ENCODE measurements at regions not wholly inside any gene's neighbourhood (a gene's known extent, or its start where the extent isn't known, plus 50 kb on each side); places are given as distances from the start of the nearest gene placed in this dataset.

GRCh38 chr1:192053531-192053971, 104.7 kb upstream of the RGS18 start:
- Mint-ChIP-seq H3K36me3 (no peaks in the 10 kb centered on the region), H3K4me1 (no peaks in the 10 kb centered on the region), H3K27me3 (no peaks in the 10 kb centered on the region), H3K27ac (no peak overlapping the region), H3K4me3 (no peak overlapping the region), H3K9me3 (peaks cover 0 to under 1% (median 0%) of the 10 kb centered on the region in 11 donors)
- DNase-seq (no peak), ATAC-seq (no peak)
- ChIA-PET CTCF (no interaction called here), POLR2A (no interaction called here)
- Histone ChIP-seq H3K27me3 (ENCODE audit: control insufficient read depth in 2 of 2, insufficient read depth in 2 of 2, low read length in 2 of 2) (no peaks in the 10 kb centered on the region), H3K4me1 (ENCODE audit: control insufficient read depth in 2 of 2, insufficient read depth in 2 of 2, low read length in 2 of 2) (no peaks in the 10 kb centered on the region), H3K36me3 (ENCODE audit: control insufficient read depth in 2 of 3, insufficient read depth in 3 of 3, low read length in 3 of 3) (no peaks in the 10 kb centered on the region), H3K4me3 (ENCODE audit: low read length) (no peak overlapping the region), H3K27ac (ENCODE audit: low read depth, low read length) (no peak overlapping the region), H3K9me3 (ENCODE audit: control insufficient read depth in 2 of 3, low read length in 3 of 3) (no peaks in the 10 kb centered on the region)
- intact Hi-C loops (cut with micrococcal nuclease), result no loop called here

- H3K4me3 ChIP-seq (ENCODE audit: low read length), result no peak overlapping the region
- H3K27me3 ChIP-seq (ENCODE audit: control insufficient read depth in 2 of 2, insufficient read depth in 2 of 2, low read length in 2 of 2), result no peaks in the 10 kb centered on the region
- no peaks in the 10 kb centered on the region for H3K9me3 ChIP-seq (ENCODE audit: control insufficient read depth in 2 of 3, low read length in 3 of 3)
- intact Hi-C loops (cut with micrococcal nuclease), result no loop called here
- ChIA-PET CTCF (interaction anchor here (0.5 kb wide), 1 partner anchor 11 kb away, joined by 3 read pairs; no protein-coding TSS in a partner anchor), POLR2A (no interaction called here)
- Mint-ChIP-seq H3K4me3 (no peak overlapping the region), H3K27ac (no peak overlapping the region), H3K36me3 (no peaks in the 10 kb centered on the region), H3K4me1 (no peaks in the 10 kb centered on the region), H3K9me3 (no peaks in the 10 kb centered on the region), H3K27me3 (no peaks in the 10 kb centered on the region)
- no peak overlapping the region for H3K27ac ChIP-seq (ENCODE audit: low read depth, low read length)
- DNase-seq, result no peak
- no peaks in the 10 kb centered on the region for H3K36me3 ChIP-seq (ENCODE audit: control insufficient read depth in 2 of 3, insufficient read depth in 3 of 3, low read length in 3 of 3)
- no peaks in the 10 kb centered on the region for H3K4me1 ChIP-seq (ENCODE audit: control insufficient read depth in 2 of 2, insufficient read depth in 2 of 2, low read length in 2 of 2)
- ATAC-seq, result no peak
Observed at GRCh38 chr1:192057766-192058165, 100.5 kb upstream of the RGS18 start.

- ChIA-PET POLR2A (no interaction called here), CTCF (no interaction called here)
- Mint-ChIP-seq H3K36me3 (no peaks in the 10 kb centered on the region), H3K27ac (no peak overlapping the region), H3K9me3 (peaks cover 0 to 2% (median 0%) of the 10 kb centered on the region in 11 donors), H3K4me3 (no peak overlapping the region), H3K4me1 (no peaks in the 10 kb centered on the region), H3K27me3 (no peaks in the 10 kb centered on the region)
- H3K36me3 ChIP-seq (ENCODE audit: control insufficient read depth in 2 of 3, insufficient read depth in 3 of 3, low read length in 3 of 3), result no peaks in the 10 kb centered on the region
- H3K4me1 ChIP-seq (ENCODE audit: control insufficient read depth in 2 of 2, insufficient read depth in 2 of 2, low read length in 2 of 2), result no peaks in the 10 kb centered on the region
- H3K4me3 ChIP-seq (ENCODE audit: low read length), result no peak overlapping the region
- H3K27ac ChIP-seq (ENCODE audit: low read depth, low read length), result no peak overlapping the region
- ATAC-seq (no peak), DNase-seq (no peak)
- intact Hi-C loops (cut with micrococcal nuclease), result no loop called here
- H3K9me3 ChIP-seq (ENCODE audit: control insufficient read depth in 2 of 3, low read length in 3 of 3), result no peaks in the 10 kb centered on the region
- no peaks in the 10 kb centered on the region for H3K27me3 ChIP-seq (ENCODE audit: control insufficient read depth in 2 of 2, insufficient read depth in 2 of 2, low read length in 2 of 2)
Observed at GRCh38 chr1:192059407-192059806, 98.9 kb upstream of the RGS18 start.

- H3K4me3 Mint-ChIP-seq, result no peak overlapping the region
- DNase-seq (no peak), ATAC-seq (no peak)
- H3K36me3 Mint-ChIP-seq, result no peaks in the 10 kb centered on the region
- ChIA-PET POLR2A (no interaction called here), CTCF (no interaction called here)
- Histone ChIP-seq H3K27ac (ENCODE audit: low read depth, low read length) (no peak overlapping the region), H3K4me1 (ENCODE audit: control insufficient read depth in 2 of 2, insufficient read depth in 2 of 2, low read length in 2 of 2) (no peaks in the 10 kb centered on the region), H3K27me3 (ENCODE audit: control insufficient read depth in 2 of 2, insufficient read depth in 2 of 2, low read length in 2 of 2) (no peaks in the 10 kb centered on the region), H3K36me3 (ENCODE audit: control insufficient read depth in 2 of 3, insufficient read depth in 3 of 3, low read length in 3 of 3) (no peaks in the 10 kb centered on the region), H3K4me3 (ENCODE audit: low read length) (no peak overlapping the region), H3K9me3 (ENCODE audit: control insufficient read depth in 2 of 3, low read length in 3 of 3) (no peaks in the 10 kb centered on the region)
- intact Hi-C loops (cut with micrococcal nuclease), result no loop called here
- no peaks in the 10 kb centered on the region for H3K27me3 Mint-ChIP-seq
- peaks cover 0 to 4% (median 0%) of the 10 kb centered on the region in 11 donors for H3K9me3 Mint-ChIP-seq
- no peak overlapping the region for H3K27ac Mint-ChIP-seq
- no peaks in the 10 kb centered on the region for H3K4me1 Mint-ChIP-seq
Observed at GRCh38 chr1:192061556-192061955, 96.7 kb upstream of the RGS18 start.

GRCh38 chr1:192065087-192065486, 93.2 kb upstream of the RGS18 start:
- intact Hi-C loops (cut with micrococcal nuclease), result no loop called here
- no peak overlapping the region for H3K4me3 ChIP-seq (ENCODE audit: low read length)
- no peaks in the 10 kb centered on the region for H3K27me3 ChIP-seq (ENCODE audit: control insufficient read depth in 2 of 2, insufficient read depth in 2 of 2, low read length in 2 of 2)
- ChIA-PET POLR2A (no interaction called here), CTCF (no interaction called here)
- no peaks in the 10 kb centered on the region for H3K27me3 Mint-ChIP-seq
- no peak overlapping the region for H3K27ac Mint-ChIP-seq
- H3K36me3 ChIP-seq (ENCODE audit: control insufficient read depth in 2 of 3, insufficient read depth in 3 of 3, low read length in 3 of 3), result no peaks in the 10 kb centered on the region
- no peaks in the 10 kb centered on the region for H3K9me3 ChIP-seq (ENCODE audit: control insufficient read depth in 2 of 3, low read length in 3 of 3)
- no peaks in the 10 kb centered on the region for H3K4me1 ChIP-seq (ENCODE audit: control insufficient read depth in 2 of 2, insufficient read depth in 2 of 2, low read length in 2 of 2)
- H3K27ac ChIP-seq (ENCODE audit: low read depth, low read length), result no peak overlapping the region
- DNase-seq, result no peak
- H3K4me1 Mint-ChIP-seq, result no peaks in the 10 kb centered on the region
- ATAC-seq, result no peak
- peaks cover 0 to 9% (median 0%) of the 10 kb centered on the region in 11 donors for H3K9me3 Mint-ChIP-seq
- no peaks in the 10 kb centered on the region for H3K36me3 Mint-ChIP-seq
- H3K4me3 Mint-ChIP-seq, result no peak overlapping the region

- H3K27ac ChIP-seq (ENCODE audit: low read depth, low read length), result no peak overlapping the region
- no peak for DNase-seq
- H3K9me3 ChIP-seq (ENCODE audit: control insufficient read depth in 2 of 3, low read length in 3 of 3), result no peaks in the 10 kb centered on the region
- Mint-ChIP-seq H3K36me3 (no peaks in the 10 kb centered on the region), H3K4me1 (no peaks in the 10 kb centered on the region), H3K27ac (no peak overlapping the region), H3K9me3 (peaks cover 0 to 16% (median 0%) of the 10 kb centered on the region in 11 donors), H3K27me3 (no peaks in the 10 kb centered on the region), H3K4me3 (no peak overlapping the region)
- H3K36me3 ChIP-seq (ENCODE audit: control insufficient read depth in 2 of 3, insufficient read depth in 3 of 3, low read length in 3 of 3), result no peaks in the 10 kb centered on the region
- ChIA-PET POLR2A (no interaction called here), CTCF (no interaction called here)
- no peaks in the 10 kb centered on the region for H3K4me1 ChIP-seq (ENCODE audit: control insufficient read depth in 2 of 2, insufficient read depth in 2 of 2, low read length in 2 of 2)
- no peak for ATAC-seq
- H3K27me3 ChIP-seq (ENCODE audit: control insufficient read depth in 2 of 2, insufficient read depth in 2 of 2, low read length in 2 of 2), result no peaks in the 10 kb centered on the region
- intact Hi-C loops (cut with micrococcal nuclease), result no loop called here
- H3K4me3 ChIP-seq (ENCODE audit: low read length), result no peak overlapping the region
Observed at GRCh38 chr1:192066202-192066601, 92.1 kb upstream of the RGS18 start.

- H3K9me3 Mint-ChIP-seq, result peaks cover 0 to 16% (median 0%) of the 10 kb centered on the region in 11 donors
- ATAC-seq, result no peak
- no peak overlapping the region for H3K27ac Mint-ChIP-seq
- no peak for DNase-seq
- H3K27me3 ChIP-seq (ENCODE audit: control insufficient read depth in 2 of 2, insufficient read depth in 2 of 2, low read length in 2 of 2), result no peaks in the 10 kb centered on the region
- no peaks in the 10 kb centered on the region for H3K27me3 Mint-ChIP-seq
- no peaks in the 10 kb centered on the region for H3K36me3 Mint-ChIP-seq
- POLR2A ChIA-PET, result no interaction called here
- no peak overlapping the region for H3K4me3 Mint-ChIP-seq
- intact Hi-C loops (cut with micrococcal nuclease), result no loop called here
- H3K9me3 ChIP-seq (ENCODE audit: control insufficient read depth in 2 of 3, low read length in 3 of 3), result no peaks in the 10 kb centered on the region
- no peak overlapping the region for H3K4me3 ChIP-seq (ENCODE audit: low read length)
- CTCF ChIA-PET, result no interaction called here
- H3K27ac ChIP-seq (ENCODE audit: low read depth, low read length), result no peak overlapping the region
- H3K36me3 ChIP-seq (ENCODE audit: control insufficient read depth in 2 of 3, insufficient read depth in 3 of 3, low read length in 3 of 3), result no peaks in the 10 kb centered on the region
- H3K4me1 Mint-ChIP-seq, result no peaks in the 10 kb centered on the region
- H3K4me1 ChIP-seq (ENCODE audit: control insufficient read depth in 2 of 2, insufficient read depth in 2 of 2, low read length in 2 of 2), result no peaks in the 10 kb centered on the region
Observed at GRCh38 chr1:192067360-192067759, 90.9 kb upstream of the RGS18 start.

All from naive thymus-derived CD4-positive, alpha-beta T cell (primary cell).